ENCODE measurements at regions not wholly inside any gene's neighbourhood (a gene's known extent, or its start where the extent isn't known, plus 50 kb on each side); places are given as distances from the start of the nearest gene placed in this dataset.
"Not testable (repeated sequence)": the region's sequence is repeated elsewhere in the genome, so short reads cannot be mapped to it uniquely, and the experiment has no call there.

GRCh38 chr13:70981219-70981618 is 873.0 kb upstream of the KLHL1 start:
- not testable (repeated sequence) for DNase-seq

- DNase-seq: no peak
Observed at GRCh38 chr13:70969321-70969720, 861.1 kb upstream of the KLHL1 start.

GRCh38 chr13:70967564-70967963 is 859.3 kb upstream of the KLHL1 start:
- no peak for DNase-seq

GRCh38 chr13:70964874-70965273 is 856.6 kb upstream of the KLHL1 start:
- no peak for DNase-seq

- peak; percentile 6 for DNase-seq
Observed at GRCh38 chr13:70964124-70964523, 855.9 kb upstream of the KLHL1 start.

GRCh38 chr13:70960841-70961443 is 852.7 kb upstream of the KLHL1 start:
- DNase-seq: peak; percentile 18

GRCh38 chr13:70959035-70959775 is 851.0 kb upstream of the KLHL1 start:
- no peak for DNase-seq

- no peak for DNase-seq
Observed at GRCh38 chr13:70955887-70956286, 847.6 kb upstream of the KLHL1 start.

GRCh38 chr13:70950664-70951063 is 842.4 kb upstream of the KLHL1 start:
- DNase-seq: no peak

- no peak for DNase-seq
Observed at GRCh38 chr13:70945506-70945905, 837.3 kb upstream of the KLHL1 start.

GRCh38 chr13:70941454-70941853 is 833.2 kb upstream of the KLHL1 start:
- DNase-seq: no peak

GRCh38 chr13:70938462-70938861 is 830.2 kb upstream of the KLHL1 start:
- DNase-seq: no peak

GRCh38 chr13:70932511-70932910 is 824.3 kb upstream of the KLHL1 start:
- DNase-seq: no peak

- no peak for DNase-seq
Observed at GRCh38 chr13:70923863-70924752, 815.9 kb upstream of the KLHL1 start.

GRCh38 chr13:70911286-70911685 is 803.0 kb upstream of the KLHL1 start:
- no peak for DNase-seq

- peak; percentile 46 for DNase-seq
Observed at GRCh38 chr13:70908795-70909194, 800.5 kb upstream of the KLHL1 start.

- DNase-seq: no peak
Observed at GRCh38 chr13:70905035-70905434, 796.8 kb upstream of the KLHL1 start.

GRCh38 chr13:70896136-70896535 is 787.9 kb upstream of the KLHL1 start:
- DNase-seq: no peak

- no peak for DNase-seq
Observed at GRCh38 chr13:70895599-70895998, 787.3 kb upstream of the KLHL1 start.

GRCh38 chr13:70894258-70894657 is 786.0 kb upstream of the KLHL1 start:
- no peak for DNase-seq

- DNase-seq: no peak
Observed at GRCh38 chr13:70893832-70894231, 785.6 kb upstream of the KLHL1 start.

GRCh38 chr13:70890289-70890688 is 782.0 kb upstream of the KLHL1 start:
- no peak for DNase-seq

- no peak for DNase-seq
Observed at GRCh38 chr13:70889163-70889562, 780.9 kb upstream of the KLHL1 start.

GRCh38 chr13:70884196-70884595 is 775.9 kb upstream of the KLHL1 start:
- DNase-seq: no peak
